Fibroblast of lung (primary cell): ENCODE measurements at regions not wholly inside any gene's neighbourhood (a gene's known extent, or its start where the extent isn't known, plus 50 kb on each side); places are given as distances from the start of the nearest gene placed in this dataset.

Source experiments
- EZH2 ChIP-seq: IDR thresholded peaks from 2 replicates; pipeline ENCODE4 v1.5.1; 2012; ENCODE audit warnings: low read length, control low read depth, mild to moderate bottlenecking; ENCODE audit errors: missing control alignments
- TF ChIP-seq, protein P1 (sequence below), 2 donors: IDR thresholded peaks in 1 of 2; conservative IDR thresholded peaks in 1 of 2; 1 replicate in 1 of 2; 2 replicates in 1 of 2; pipeline ENCODE4 v1.5.1; 2011 to 2012; ENCODE audit warnings: low read length in 2 of 2, control low read depth in 1 of 2, inconsistent platforms in 1 of 2, low read depth in 1 of 2, mild to moderate bottlenecking in 1 of 2

DNA sequence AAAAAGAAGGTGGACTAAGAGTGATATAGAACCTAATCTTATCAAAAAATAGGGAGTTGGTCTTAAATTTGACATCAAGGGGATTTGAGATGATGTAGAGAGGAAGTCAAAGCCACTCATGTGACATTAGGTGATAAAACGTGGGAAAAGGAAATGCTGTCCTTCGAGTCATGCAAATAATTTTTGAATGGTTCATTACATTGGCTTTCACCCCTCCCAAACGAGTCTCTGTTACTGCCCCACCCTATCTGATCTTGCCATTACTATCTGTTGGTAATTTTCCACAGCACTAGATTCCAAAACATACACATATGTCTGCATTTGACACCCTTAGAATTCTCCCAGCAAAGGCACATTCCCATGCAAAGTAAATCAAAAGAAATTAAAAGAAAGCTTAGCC lies 531.1 kb upstream of the ADAMTS5 start:
- TF ChIP-seq, protein P1, sequence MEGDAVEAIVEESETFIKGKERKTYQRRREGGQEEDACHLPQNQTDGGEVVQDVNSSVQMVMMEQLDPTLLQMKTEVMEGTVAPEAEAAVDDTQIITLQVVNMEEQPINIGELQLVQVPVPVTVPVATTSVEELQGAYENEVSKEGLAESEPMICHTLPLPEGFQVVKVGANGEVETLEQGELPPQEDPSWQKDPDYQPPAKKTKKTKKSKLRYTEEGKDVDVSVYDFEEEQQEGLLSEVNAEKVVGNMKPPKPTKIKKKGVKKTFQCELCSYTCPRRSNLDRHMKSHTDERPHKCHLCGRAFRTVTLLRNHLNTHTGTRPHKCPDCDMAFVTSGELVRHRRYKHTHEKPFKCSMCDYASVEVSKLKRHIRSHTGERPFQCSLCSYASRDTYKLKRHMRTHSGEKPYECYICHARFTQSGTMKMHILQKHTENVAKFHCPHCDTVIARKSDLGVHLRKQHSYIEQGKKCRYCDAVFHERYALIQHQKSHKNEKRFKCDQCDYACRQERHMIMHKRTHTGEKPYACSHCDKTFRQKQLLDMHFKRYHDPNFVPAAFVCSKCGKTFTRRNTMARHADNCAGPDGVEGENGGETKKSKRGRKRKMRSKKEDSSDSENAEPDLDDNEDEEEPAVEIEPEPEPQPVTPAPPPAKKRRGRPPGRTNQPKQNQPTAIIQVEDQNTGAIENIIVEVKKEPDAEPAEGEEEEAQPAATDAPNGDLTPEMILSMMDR (conservative IDR thresholded peaks at IDR 0.05 in 1 of 2, IDR thresholded peaks at IDR 0.05 in 1 of 2; ENCODE audit: low read depth in 1 of 2, low read length in 2 of 2): no peak
- TF ChIP-seq EZH2: no peak
